AG20443 (cell line): ENCODE measurements at regions not wholly inside any gene's neighbourhood (a gene's known extent, or its start where the extent isn't known, plus 50 kb on each side); places are given as distances from the start of the nearest gene placed in this dataset.

Experiments
- DNase-seq: peaks from one replicate; pipeline ENCODE4 v3.0.0; 2012; ENCODE audit warnings: low spot score, mixed read lengths

GRCh38 chr10:123559066-123559822 lies 106.9 kb upstream of the GPR26 start:
- peak; percentile 93 for DNase-seq

GRCh38 chr10:123559823-123560092 lies 106.4 kb upstream of the GPR26 start:
- no peak for DNase-seq

- DNase-seq, result no peak
Measured at GRCh38 chr10:123560301-123561140, 105.6 kb upstream of the GPR26 start.

GRCh38 chr10:123561141-123561440 lies 105.1 kb upstream of the GPR26 start:
- DNase-seq, result no peak

GRCh38 chr10:123562387-123562786 lies 103.8 kb upstream of the GPR26 start:
- no peak for DNase-seq

DNA sequence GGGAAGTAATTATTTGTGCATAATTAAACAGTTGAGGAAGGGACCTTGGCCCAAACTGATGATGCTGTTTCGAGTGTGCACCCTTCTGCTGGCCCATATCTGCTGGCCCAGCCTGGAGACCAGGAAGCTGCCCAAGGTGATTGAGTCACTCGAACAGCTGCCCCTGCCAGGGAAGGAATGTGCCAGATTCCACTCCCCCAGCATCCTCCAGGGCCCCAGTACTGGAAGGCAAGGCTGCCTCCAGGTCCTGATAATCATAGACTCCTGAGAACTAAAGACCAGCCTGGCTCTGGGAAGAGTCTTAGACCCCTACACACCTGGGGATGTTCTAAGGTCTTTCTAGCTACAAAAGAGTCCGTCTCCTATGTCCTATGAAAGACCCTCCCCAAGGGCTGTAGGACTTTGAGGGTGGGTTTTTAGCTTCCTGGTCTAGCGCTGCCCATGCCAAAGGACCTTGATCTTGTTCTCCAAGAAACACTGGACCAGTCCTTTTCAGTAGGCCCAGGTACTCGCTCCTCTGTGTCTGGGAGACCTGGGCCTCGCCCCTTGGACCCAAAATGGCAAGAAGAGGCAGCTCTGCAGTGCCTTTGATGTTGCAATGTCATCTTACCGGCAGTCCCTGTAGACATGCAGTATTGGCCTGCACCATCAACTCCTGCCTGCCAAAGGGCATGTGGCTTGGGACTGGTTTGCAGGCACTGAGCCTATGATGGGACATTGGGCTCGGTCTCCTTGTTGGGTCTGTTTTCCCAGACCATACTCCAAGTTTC lies 103.2 kb upstream of the GPR26 start:
- no peak for DNase-seq

DNA sequence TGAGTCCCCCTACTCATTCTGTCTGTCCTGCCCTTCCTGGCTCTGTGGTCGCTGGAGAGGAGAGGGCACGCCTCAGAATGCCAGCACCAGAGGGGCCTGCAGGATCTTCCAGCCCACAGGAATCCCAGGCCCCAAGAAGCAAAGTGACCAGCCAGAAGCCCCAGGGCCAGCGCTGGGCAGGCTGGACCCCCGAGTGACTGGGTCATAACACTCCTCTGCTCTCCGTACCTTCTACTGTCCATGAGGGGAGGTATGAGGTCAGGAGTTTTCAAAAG lies 102.6 kb upstream of the GPR26 start:
- no peak for DNase-seq

- DNase-seq, result no peak
Measured at GRCh38 chr10:123563994-123564393, 102.2 kb upstream of the GPR26 start.

GRCh38 chr10:123564631-123565030 lies 101.5 kb upstream of the GPR26 start:
- no peak for DNase-seq

DNA sequence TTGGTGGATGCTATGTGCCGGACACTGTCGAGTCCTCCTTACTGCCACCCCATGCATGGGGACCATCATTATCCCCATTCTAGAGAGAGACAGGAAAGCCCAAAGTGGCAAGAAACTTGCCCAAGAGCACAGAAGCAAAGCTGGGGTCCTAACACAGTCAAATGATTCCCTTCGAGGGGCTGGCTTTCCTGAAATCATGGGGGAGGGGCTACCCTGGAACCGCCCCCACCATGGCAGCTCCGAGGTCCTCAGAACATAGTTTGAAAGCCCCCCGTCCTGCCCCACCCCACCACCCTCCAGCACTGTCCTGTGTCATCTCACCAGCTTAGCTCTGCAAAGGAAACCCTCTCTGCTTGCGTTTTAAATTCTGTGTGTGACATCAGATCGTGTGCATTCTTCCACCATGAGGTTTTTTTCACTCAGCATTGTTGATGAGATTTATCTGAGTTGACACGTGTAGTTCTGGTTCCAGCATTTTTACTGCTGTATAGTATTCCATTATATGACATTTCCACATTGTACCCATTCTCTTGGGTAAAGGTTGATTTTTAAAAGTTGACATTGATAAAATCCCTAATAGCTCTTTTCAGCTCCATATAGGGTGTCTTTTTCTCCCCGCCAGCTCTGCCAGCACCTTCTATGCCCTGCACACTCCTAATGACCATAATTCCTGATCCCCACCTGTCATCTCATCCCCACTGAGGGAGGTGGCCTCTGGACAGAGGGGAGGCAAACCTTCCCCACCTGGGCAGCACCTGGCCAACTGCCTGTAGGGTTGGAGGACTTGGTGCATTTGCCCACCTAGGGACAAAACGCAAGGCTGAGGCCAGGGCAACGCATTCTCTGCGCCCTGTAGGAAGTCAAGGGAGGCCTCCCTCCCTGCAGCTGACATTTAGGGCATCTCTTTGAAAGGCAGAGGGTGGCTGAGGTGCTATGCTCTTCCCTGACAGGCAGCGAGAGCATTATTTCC lies 100.2 kb upstream of the GPR26 start:
- no peak for DNase-seq

DNA sequence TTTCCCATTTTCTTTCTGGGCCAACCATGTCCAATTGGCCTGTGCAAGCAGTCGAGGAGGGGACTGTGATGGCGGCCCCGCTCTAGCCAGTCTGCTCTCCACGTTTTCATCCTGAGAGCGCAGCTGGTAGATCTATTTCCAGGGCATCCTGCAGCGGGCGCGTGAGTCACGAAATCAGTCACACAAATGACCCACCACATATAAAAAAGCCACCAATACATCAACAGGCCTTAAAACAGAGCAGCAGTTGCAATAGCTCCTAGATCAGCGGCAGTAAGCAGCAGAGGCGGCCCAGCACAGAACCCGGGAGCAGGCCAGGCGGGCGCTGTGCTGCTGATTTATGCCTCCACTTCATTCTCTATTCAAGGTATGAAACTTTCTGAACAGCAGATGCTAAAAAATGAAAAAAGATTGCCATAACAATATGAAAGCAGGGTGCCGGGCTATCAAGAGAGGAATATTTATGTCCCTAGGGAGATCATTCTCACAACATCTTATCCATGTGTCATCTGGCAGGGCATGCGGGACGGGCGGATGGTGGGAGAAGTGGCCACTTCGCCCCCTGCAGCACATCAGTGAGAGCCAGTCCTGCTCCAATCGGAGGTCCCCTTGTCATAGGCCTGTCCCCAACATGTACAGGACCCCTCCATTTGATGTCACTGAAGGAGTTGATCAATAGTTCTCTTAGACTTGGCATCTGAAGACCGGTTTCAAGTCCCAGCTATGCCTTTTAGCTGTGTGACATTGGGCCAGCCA lies 98.0 kb upstream of the GPR26 start:
- no peak for DNase-seq

GRCh38 chr10:123568751-123569150 lies 97.4 kb upstream of the GPR26 start:
- no peak for DNase-seq

GRCh38 chr10:123569436-123570035 lies 96.6 kb upstream of the GPR26 start:
- no peak for DNase-seq

DNA sequence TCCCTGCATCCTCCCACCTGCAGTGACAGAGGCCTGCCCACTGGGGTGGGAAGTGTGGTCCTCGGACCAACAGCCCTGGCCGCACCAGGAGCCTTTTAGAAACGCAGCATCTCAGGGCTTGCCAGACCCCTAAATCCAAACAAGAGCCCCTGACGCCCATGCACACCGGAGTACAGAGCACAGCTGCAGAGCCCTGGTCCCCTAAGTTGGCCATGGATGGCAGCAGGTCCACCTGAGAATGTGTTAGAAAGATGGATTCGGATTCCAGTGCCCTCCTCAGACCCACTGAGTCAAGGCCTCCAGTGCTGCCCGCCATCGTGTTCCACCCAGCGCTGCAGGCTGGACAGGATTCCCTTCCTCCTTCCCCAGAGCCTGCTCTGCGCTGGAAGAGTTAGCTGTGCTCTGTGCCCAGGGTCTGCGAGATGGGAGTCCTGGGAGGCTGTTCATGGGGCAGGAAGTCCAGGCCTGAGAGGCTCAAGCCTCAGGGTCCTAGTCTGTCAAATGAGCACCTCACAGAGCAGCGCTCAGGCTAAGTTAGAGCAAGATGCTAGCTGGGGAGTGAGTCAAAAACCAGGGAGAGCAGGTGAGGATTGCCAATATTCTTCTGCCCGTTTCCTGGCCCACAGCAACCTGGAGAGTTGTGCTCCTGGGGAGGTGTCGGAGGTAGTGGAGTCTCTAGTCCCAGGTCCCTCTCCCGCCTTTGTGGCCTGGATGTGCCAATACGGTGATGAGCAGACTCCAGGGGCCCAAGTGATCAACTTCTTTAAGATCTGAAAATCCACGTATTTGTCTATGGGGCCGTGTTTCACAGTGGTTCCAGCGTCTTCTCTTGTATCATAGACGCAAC lies 95.9 kb upstream of the GPR26 start:
- no peak for DNase-seq

DNA sequence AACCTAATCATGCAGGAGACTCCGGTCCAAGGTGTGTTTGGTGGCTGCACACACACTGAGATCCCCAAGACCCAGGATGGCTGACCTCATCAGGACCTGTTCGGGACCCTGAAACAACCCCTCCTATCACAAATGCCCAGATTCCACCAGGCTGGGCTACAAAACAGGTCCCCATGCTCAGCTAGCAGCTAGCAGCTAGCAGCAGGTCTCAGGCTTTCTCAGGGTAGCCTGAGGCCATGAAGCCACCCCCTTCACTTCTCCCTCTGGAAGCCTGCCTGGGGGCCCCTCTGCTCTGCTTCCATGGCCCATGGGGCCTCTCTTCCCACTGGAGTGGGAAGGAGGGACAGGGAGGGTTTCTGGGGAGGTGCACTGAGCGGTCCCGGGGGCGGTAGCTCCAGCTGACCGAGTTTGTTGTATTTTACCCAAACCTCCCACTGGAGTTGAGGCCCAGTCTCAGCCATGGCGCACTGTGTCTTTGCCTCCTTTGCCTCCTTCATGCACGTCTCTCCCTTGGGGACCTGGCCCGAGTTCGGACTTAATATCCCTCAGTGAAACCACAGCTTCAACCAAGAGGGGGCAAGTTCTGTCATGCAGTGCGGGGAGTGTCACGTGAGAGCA lies 95.1 kb upstream of the GPR26 start:
- DNase-seq, result no peak

DNA sequence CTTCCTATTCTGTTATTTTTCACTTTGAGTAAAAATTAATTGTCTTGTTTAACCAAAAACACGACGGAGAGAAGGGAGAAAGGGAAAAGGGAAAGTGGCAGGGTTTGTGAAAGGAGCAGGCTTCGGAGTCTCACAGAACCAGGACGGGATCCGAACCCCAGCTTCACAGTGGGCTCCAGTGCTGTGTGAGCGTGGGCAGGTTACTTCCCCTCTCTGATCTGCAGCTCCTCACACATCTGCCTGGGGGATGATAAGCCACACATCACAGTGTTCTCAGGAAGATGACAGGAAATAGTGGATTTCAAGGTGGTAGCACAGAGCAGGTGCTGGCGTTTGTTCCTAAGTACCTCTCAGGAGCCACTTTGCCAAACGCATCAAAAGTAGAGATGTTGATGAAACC lies 94.2 kb upstream of the GPR26 start:
- DNase-seq, result no peak

- peak; percentile 67 for DNase-seq
Measured at GRCh38 chr10:123573236-123574108, 92.7 kb upstream of the GPR26 start.

- DNase-seq, result no peak
Measured at GRCh38 chr10:123574109-123574698, 92.0 kb upstream of the GPR26 start.
